Brain microvascular endothelial cell (primary cell): ENCODE measurements at regions not wholly inside any gene's neighbourhood (a gene's known extent, or its start where the extent isn't known, plus 50 kb on each side); places are given as distances from the start of the nearest gene placed in this dataset.

Experiments
- DNase-seq: peaks from one replicate; pipeline ENCODE4 v3.0.0-alpha.2; 2020
- H3K27ac ChIP-seq: fragments of 250-450 bp; sonication (Bioruptor Pico); 2 replicates; pipeline ENCODE4 v1.5.1; 2020; ENCODE audit warnings: mild to moderate bottlenecking, moderate library complexity
- H3K27me3 ChIP-seq: fragments of 250-450 bp; sonication (Bioruptor Pico); replicated peaks from 2 replicates; pipeline ENCODE4 v1.5.1; 2020; ENCODE audit warnings: mild to moderate bottlenecking
- H3K36me3 ChIP-seq: fragments of 250-450 bp; sonication (Bioruptor Pico); replicated peaks from 2 replicates; pipeline ENCODE4 v1.5.1; 2020; ENCODE audit warnings: mild to moderate bottlenecking
- H3K4me3 ChIP-seq: 2 replicates; pipeline ENCODE4 v1.5.1; 2011; ENCODE audit warnings: low read depth, mild to moderate bottlenecking, control low read depth, low read length, moderate library complexity
- CTCF ChIP-seq: IDR thresholded peaks from 2 replicates; pipeline ENCODE4 v1.5.1; 2011; ENCODE audit warnings: low read depth, mild to moderate bottlenecking, moderate library complexity, low read length, control low read depth, inconsistent platforms; ENCODE audit errors: missing control alignments
- in situ Hi-C: cut with HindIII; loops from 2 replicates; pipeline ENCODE4 v1.10.0; 2017; ENCODE audit warnings: low sequenced_read_pairs, low pct_ligation_motif_present

DNA sequence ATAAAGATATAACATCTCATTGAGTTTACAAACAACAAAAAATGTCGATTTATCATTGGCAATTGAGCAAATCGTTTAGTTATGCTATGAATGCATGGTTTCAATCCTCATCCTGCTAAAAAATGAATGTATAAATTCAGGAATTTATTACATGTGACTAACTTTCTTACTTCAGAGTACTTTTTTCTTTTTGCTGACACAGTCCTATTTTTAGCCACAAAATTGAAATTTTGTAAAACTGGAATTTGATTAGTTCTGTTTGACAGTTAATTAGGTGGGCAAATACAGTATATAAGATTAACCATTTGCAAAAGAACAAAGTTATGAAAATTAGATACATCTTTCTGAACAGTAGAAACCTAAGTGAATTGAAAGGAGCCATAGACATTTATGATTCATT, 925.0 kb upstream of the CHORDC1 start:
- H3K4me3 ChIP-seq, result no peak overlapping the region
- DNase-seq, result no peak
- in situ Hi-C loops, result no loop called here
- no peaks in the 10 kb centered on the region for H3K27me3 ChIP-seq
- no peaks in the 10 kb centered on the region for H3K36me3 ChIP-seq
- no peak for TF ChIP-seq CTCF
- no peak overlapping the region for H3K27ac ChIP-seq

GRCh38 chr11:91141655-91142054, 918.8 kb upstream of the CHORDC1 start:
- H3K27ac ChIP-seq, result no peak overlapping the region
- TF ChIP-seq CTCF, result no peak
- no peak overlapping the region for H3K4me3 ChIP-seq
- no peak for DNase-seq
- H3K36me3 ChIP-seq, result no peaks in the 10 kb centered on the region
- in situ Hi-C loops, result no loop called here
- no peaks in the 10 kb centered on the region for H3K27me3 ChIP-seq

- Histone ChIP-seq H3K4me3 (no peak overlapping the region), H3K27ac (no peak overlapping the region), H3K27me3 (no peaks in the 10 kb centered on the region), H3K36me3 (no peaks in the 10 kb centered on the region)
- DNase-seq, result no peak
- in situ Hi-C loops, result no loop called here
- TF ChIP-seq CTCF, result no peak
Observed at GRCh38 chr11:91136631-91137030, 913.8 kb upstream of the CHORDC1 start.

- no peak overlapping the region for H3K4me3 ChIP-seq
- H3K36me3 ChIP-seq, result no peaks in the 10 kb centered on the region
- in situ Hi-C loops, result no loop called here
- DNase-seq, result no peak
- H3K27me3 ChIP-seq, result no peaks in the 10 kb centered on the region
- no peak overlapping the region for H3K27ac ChIP-seq
- no peak for TF ChIP-seq CTCF
Observed at GRCh38 chr11:91133361-91133760, 910.5 kb upstream of the CHORDC1 start.

- no peak for TF ChIP-seq CTCF
- in situ Hi-C loops, result no loop called here
- no peaks in the 10 kb centered on the region for H3K27me3 ChIP-seq
- no peak overlapping the region for H3K4me3 ChIP-seq
- DNase-seq, result no peak
- H3K36me3 ChIP-seq, result no peaks in the 10 kb centered on the region
- H3K27ac ChIP-seq, result no peak overlapping the region
Observed at GRCh38 chr11:91129596-91129995, 906.7 kb upstream of the CHORDC1 start.

DNA sequence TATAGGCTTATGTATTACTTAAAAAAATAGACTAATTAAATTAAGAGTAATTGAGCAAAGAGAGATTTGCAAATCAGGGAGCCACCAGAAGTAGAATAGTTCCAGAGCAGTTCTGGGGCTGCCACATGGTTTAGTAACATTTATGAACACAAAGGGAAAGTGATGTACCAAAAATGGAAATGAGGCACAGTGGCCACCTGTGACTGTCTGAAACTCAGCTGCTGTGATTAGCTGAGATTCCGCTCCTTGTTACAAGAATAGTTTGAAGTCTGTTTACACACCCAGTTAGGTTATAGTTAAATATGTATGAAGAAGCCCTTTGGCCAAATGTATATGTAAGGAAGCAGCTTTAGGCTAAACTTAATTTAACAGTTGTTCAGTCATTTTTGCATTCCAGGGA, 901.5 kb upstream of the CHORDC1 start:
- Histone ChIP-seq H3K4me3 (no peak overlapping the region), H3K27me3 (no peaks in the 10 kb centered on the region), H3K27ac (no peak overlapping the region), H3K36me3 (no peaks in the 10 kb centered on the region)
- no peak for TF ChIP-seq CTCF
- in situ Hi-C loops, result no loop called here
- no peak for DNase-seq
